B cell (primary cell): ENCODE measurements at regions not wholly inside any gene's neighbourhood (a gene's known extent, or its start where the extent isn't known, plus 50 kb on each side); places are given as distances from the start of the nearest gene placed in this dataset.

Experiments used
- ATAC-seq: fragments of 200-7000 bp; cut with Tn5 transposase; one replicate; pipeline ENCODE4 v1.10.0; 2021; ENCODE audit warnings: low read depth, mild to moderate bottlenecking, moderate number of reproducible peaks, moderate library complexity
- CTCF ChIA-PET: fragments of 350-600 bp; sonication (Branson Sonifier 250); formaldehyde crosslinking; loops from one replicate; lab custom pipeline; 2021; ENCODE audit warnings: antibody characterized with exemption, inconsistent platforms; lab: Charles Lee
- POLR2A ChIA-PET: fragments of 350-600 bp; sonication (Branson Sonifier 250); formaldehyde crosslinking; loops from one replicate; lab custom pipeline; 2021; ENCODE audit warnings: antibody characterized with exemption; lab: Charles Lee
- DNase-seq: peaks from one replicate; pipeline ENCODE4 v3.0.0; 2013
- H2AFZ ChIP-seq: 2 replicates; pipeline ENCODE4 v1.6.1; 2012; ENCODE audit warnings: mild to moderate bottlenecking, low read depth, low read length; ENCODE audit not compliant: insufficient read depth, poor library complexity, severe bottlenecking
- H3K27ac ChIP-seq, 2 donors: 1 replicate in 1 of 2; 2 replicates in 1 of 2; pipeline ENCODE4 v1.5.1; 2012 to 2013; ENCODE audit warnings: low read length in 2 of 2, mild to moderate bottlenecking in 2 of 2, moderate library complexity in 1 of 2
- H3K27me3 ChIP-seq, 4 experiments: fragments of 200-600 bp in 1 of 4; sonication (generic) in 1 of 4; replicated peaks in 1 of 4; 1 replicate in 2 of 4; 2 replicates in 2 of 4; pipeline versions ENCODE4 v1.6.1 to v1.7.0; 2013 to 2016; ENCODE audit warnings: low read length in 3 of 4, mild to moderate bottlenecking in 2 of 4, mixed read lengths in 1 of 4, moderate library complexity in 1 of 4; ENCODE audit not compliant: insufficient read depth in 4 of 4, control insufficient read depth in 3 of 4; ENCODE audit errors: control extremely low read depth in 1 of 4
- H3K36me3 ChIP-seq, 2 experiments: replicated peaks in 1 of 2; 1 replicate in 1 of 2; 2 replicates in 1 of 2; pipeline versions ENCODE4 v1.6.1 to v1.7.1; 2013; ENCODE audit warnings: low read length in 1 of 2; ENCODE audit not compliant: insufficient read depth in 2 of 2, control insufficient read depth in 1 of 2; ENCODE audit errors: control extremely low read depth in 1 of 2, extremely low read depth in 1 of 2
- H3K4me1 ChIP-seq, 2 donors: fragments of 200-600 bp in 1 of 2; sonication (generic) in 1 of 2; 1 replicate in 1 of 2; 2 replicates in 1 of 2; pipeline versions ENCODE4 v1.5.1 to v1.6.1; 2013 to 2017; ENCODE audit warnings: low read length in 2 of 2; ENCODE audit not compliant: control insufficient read depth in 2 of 2, insufficient read depth in 2 of 2
- H3K4me2 ChIP-seq: replicated peaks from 2 replicates; pipeline ENCODE3; 2012; ENCODE audit warnings: mild to moderate bottlenecking, low read depth, low read length; ENCODE audit not compliant: poor library complexity, severe bottlenecking
- H3K4me3 ChIP-seq, 5 experiments: fragments of 200-600 bp in 1 of 5; sonication (generic) in 1 of 5; 1 replicate in 3 of 5; 2 replicates in 2 of 5; pipeline versions ENCODE4 v1.5.1 to v1.7.0; 2011 to 2016; ENCODE audit warnings: low read length in 4 of 5, mild to moderate bottlenecking in 4 of 5, low read depth in 2 of 5, control low read depth in 1 of 5, moderate library complexity in 1 of 5; ENCODE audit not compliant: insufficient read depth in 1 of 5; ENCODE audit errors: control extremely low read depth in 1 of 5, extremely low read depth in 1 of 5
- H3K79me2 ChIP-seq: fragments of 200-600 bp; sonication (generic); one replicate; pipeline ENCODE4 v1.6.0; 2016; ENCODE audit warnings: low read length; ENCODE audit not compliant: control insufficient read depth, insufficient read depth
- H3K9ac ChIP-seq: fragments of 200-600 bp; sonication (generic); 2 replicates; pipeline ENCODE4 v1.6.1; 2017; ENCODE audit warnings: mild to moderate bottlenecking, low read length, moderate library complexity
- H3K9me3 ChIP-seq, 3 donors: one replicate each; pipeline versions ENCODE4 v1.6.1 to v1.7.1; 2013; ENCODE audit warnings: low read length in 2 of 3; ENCODE audit not compliant: control insufficient read depth in 2 of 3, insufficient read depth in 1 of 3; ENCODE audit errors: control extremely low read depth in 1 of 3
- H4K20me1 ChIP-seq: 2 replicates; pipeline ENCODE4 v1.6.0; 2012; ENCODE audit warnings: mild to moderate bottlenecking, low read length; ENCODE audit not compliant: insufficient read depth, control insufficient read depth, poor library complexity, severe bottlenecking
- H3K27ac Mint-ChIP-seq: one replicate; pipeline ENCODE4 v1.8.0; 2021; ENCODE audit warnings: mixed read lengths
- H3K27me3 Mint-ChIP-seq: one replicate; pipeline ENCODE4 v1.8.0; 2021; ENCODE audit warnings: mixed read lengths
- H3K4me1 Mint-ChIP-seq: one replicate; pipeline ENCODE4 v1.8.0; 2021; ENCODE audit warnings: mixed read lengths
- H3K4me3 Mint-ChIP-seq: one replicate; pipeline ENCODE4 v1.8.0; 2021; ENCODE audit warnings: mixed read lengths
- H3K9me3 Mint-ChIP-seq: one replicate; pipeline ENCODE4 v1.8.0; 2022; ENCODE audit warnings: mixed read lengths; ENCODE audit not compliant: insufficient read depth
- EZH2 ChIP-seq: IDR thresholded peaks from 2 replicates; pipeline ENCODE4 v1.6.1; 2012; ENCODE audit warnings: borderline replicate concordance, low read depth, mild to moderate bottlenecking, moderate library complexity, low read length; ENCODE audit not compliant: insufficient read depth, poor library complexity, severe bottlenecking
- WGBS: methylation state at CpG from one replicate; pipeline ENCODE4 v1.1.5; 2013; ENCODE audit warnings: missing lambda C conversion rate; ENCODE audit not compliant: insufficient coverage; 5-methylcytosine and 5-hydroxymethylcytosine counted together
- intact Hi-C: fragments of 100-400 bp; cut with micrococcal nuclease; formaldehyde crosslinking; loops from one replicate; pipeline ENCODE4 v1.10.0; 2022
- TF ChIP-seq, protein P1 (sequence below): fragments of 200-600 bp; IDR thresholded peaks from one replicate; pipeline ENCODE4 v1.8.0; 2022; ENCODE audit warnings: antibody characterized with exemption, mild to moderate bottlenecking

DNA sequence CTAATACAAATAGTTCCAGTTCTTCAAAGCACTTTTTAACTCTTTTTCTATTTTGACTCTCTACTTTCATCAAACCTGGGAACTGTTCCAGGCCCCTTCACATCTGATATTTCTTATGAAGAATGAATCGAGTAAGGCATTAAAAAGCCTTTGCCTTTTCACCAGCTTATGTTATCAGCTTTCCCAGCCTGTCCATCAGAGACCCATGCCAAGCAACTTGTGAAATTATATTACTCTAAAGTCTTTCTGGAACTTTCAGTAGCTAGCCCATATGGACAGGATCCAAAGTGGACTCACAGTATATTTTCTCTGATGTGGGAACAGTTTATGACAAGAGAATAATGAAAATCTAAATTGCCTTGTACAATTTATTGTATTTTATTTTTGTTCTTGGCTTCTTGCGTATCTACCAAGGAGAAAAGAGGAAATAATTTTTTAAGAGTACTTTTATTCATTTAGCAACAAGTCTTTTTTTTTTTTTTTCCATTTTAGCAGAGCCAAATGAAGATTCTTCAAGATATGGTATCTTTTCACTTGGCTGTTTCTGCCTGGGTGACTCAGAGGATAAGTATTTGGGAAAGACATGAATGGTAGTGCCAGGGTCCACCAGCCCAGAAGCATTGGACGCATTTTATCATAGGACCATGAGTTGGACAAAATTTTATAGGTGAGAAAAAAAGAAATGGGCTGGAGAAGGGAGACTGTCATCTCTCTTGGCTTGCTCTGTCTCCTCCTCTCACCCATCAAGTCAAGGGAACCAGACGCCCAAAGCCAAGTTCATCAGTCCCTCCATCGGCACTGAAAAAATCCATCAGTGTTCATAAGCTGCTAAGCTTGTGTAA is 195.8 kb upstream of the NEBL start:
- Mint-ChIP-seq H3K4me1 (no peaks in the 10 kb centered on the region), H3K4me3 (no peak overlapping the region), H3K27me3 (peaks cover 3% of the 10 kb centered on the region), H3K27ac (no peak overlapping the region), H3K9me3 (no peaks in the 10 kb centered on the region)
- intact Hi-C loops: no loop called here
- Histone ChIP-seq H3K4me3 (no peak overlapping the region), H3K9ac (no peak overlapping the region), H3K27me3 (no peaks in the 10 kb centered on the region), H3K36me3 (no peaks in the 10 kb centered on the region), H3K4me2 (no peak overlapping the region), H3K4me1 (no peaks in the 10 kb centered on the region), H4K20me1 (no peaks in the 10 kb centered on the region), H3K27ac (no peak overlapping the region), H3K79me2 (no peaks in the 10 kb centered on the region), H3K9me3 (no peaks in the 10 kb centered on the region), H2AFZ (no peak overlapping the region)
- TF ChIP-seq, protein P1, sequence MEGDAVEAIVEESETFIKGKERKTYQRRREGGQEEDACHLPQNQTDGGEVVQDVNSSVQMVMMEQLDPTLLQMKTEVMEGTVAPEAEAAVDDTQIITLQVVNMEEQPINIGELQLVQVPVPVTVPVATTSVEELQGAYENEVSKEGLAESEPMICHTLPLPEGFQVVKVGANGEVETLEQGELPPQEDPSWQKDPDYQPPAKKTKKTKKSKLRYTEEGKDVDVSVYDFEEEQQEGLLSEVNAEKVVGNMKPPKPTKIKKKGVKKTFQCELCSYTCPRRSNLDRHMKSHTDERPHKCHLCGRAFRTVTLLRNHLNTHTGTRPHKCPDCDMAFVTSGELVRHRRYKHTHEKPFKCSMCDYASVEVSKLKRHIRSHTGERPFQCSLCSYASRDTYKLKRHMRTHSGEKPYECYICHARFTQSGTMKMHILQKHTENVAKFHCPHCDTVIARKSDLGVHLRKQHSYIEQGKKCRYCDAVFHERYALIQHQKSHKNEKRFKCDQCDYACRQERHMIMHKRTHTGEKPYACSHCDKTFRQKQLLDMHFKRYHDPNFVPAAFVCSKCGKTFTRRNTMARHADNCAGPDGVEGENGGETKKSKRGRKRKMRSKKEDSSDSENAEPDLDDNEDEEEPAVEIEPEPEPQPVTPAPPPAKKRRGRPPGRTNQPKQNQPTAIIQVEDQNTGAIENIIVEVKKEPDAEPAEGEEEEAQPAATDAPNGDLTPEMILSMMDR: no peak
- TF ChIP-seq EZH2: no peak
- ChIA-PET CTCF (no interaction called here), POLR2A (no interaction called here)
- ATAC-seq (no peak), DNase-seq (no peak)
- 100% methylated on average over 2 of the region's 5 CpGs for WGBS

DNA sequence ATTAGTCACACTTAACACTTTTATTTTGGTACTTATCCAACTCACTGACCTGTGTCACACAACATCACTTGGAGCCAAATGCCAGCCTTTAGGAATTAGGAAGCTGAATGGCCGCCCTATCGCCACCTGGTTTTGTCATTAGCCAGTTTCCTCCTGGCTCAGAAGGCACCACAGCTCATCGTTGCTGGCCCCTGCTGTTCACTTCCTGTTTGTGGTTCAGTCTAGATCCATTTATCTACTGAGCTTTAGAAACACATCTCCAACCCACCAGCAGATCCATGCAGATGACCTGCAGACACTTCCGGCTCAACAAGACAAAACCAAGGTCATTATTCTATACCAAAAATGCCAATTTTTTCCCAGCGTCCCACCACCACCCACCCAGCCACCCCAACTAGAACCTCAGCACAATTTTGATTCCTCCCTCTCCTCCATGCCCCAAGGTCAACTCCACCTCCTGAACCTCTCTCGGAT is 193.5 kb upstream of the NEBL start:
- Histone ChIP-seq H4K20me1 (no peaks in the 10 kb centered on the region), H3K9ac (no peak overlapping the region), H3K27ac (no peak overlapping the region), H3K36me3 (no peaks in the 10 kb centered on the region), H3K4me2 (no peak overlapping the region), H3K9me3 (no peaks in the 10 kb centered on the region), H3K4me3 (no peak overlapping the region), H3K4me1 (no peaks in the 10 kb centered on the region), H3K79me2 (no peaks in the 10 kb centered on the region), H3K27me3 (no peaks in the 10 kb centered on the region), H2AFZ (no peak overlapping the region)
- no peaks in the 10 kb centered on the region for H3K4me1 Mint-ChIP-seq
- H3K4me3 Mint-ChIP-seq: no peak overlapping the region
- no peak for ATAC-seq
- TF ChIP-seq EZH2: no peak
- TF ChIP-seq, protein P1: no peak
- ChIA-PET CTCF (no interaction called here), POLR2A (no interaction called here)
- peaks cover 3% of the 10 kb centered on the region for H3K27me3 Mint-ChIP-seq
- WGBS: 80% methylated on average over 6 of the region's 6 CpGs
- no peaks in the 10 kb centered on the region for H3K9me3 Mint-ChIP-seq
- intact Hi-C loops: no loop called here
- no peak overlapping the region for H3K27ac Mint-ChIP-seq
- DNase-seq: no peak
